HepG2 (cell line): ENCODE measurements at regions not wholly inside any gene's neighbourhood (a gene's known extent, or its start where the extent isn't known, plus 50 kb on each side); places are given as distances from the start of the nearest gene placed in this dataset.

ENCODE experiments used
- ATAC-seq: fragments of 200-7000 bp; cut with Tn5 transposase; 3 replicates; pipeline ENCODE4 v1.9.1; 2020; ENCODE audit warnings: mild to moderate bottlenecking, moderate library complexity
- BruUV-seq: library from RNA; stranded (reverse); fragments of 400-500 nt; replicated peaks from 2 replicates; lab custom pipeline; 2021; lab: Mats Ljungman, UMichigan
- CTCF ChIA-PET: fragments of 300-600 bp; formaldehyde crosslinking; extraction: SDS; loops from one replicate; lab custom pipeline; 2021; ENCODE audit warnings: low total read pairs, inconsistent platforms, low intra/inter-chr PET ratio; lab: Yijun Ruan, JAX
- POLR2A ChIA-PET: fragments of 350-600 bp; sonication (Branson Sonifier 250); formaldehyde crosslinking; loops from one replicate; lab custom pipeline; 2020; ENCODE audit warnings: antibody characterized with exemption, inconsistent platforms; lab: Yijun Ruan, JAX
- DNase-seq: peaks from one replicate; pipeline ENCODE4 v3.0.0-alpha.2; 2015; ENCODE audit warnings: low spot score
- FAIRE-seq: peaks from 3 replicates; lab custom pipeline; 2011; peaks lifted over from hg19 to GRCh38; lab: Jason Lieb, UNC
- H2AFZ ChIP-seq: one replicate; pipeline ENCODE4 v1.6.1; 2011; ENCODE audit warnings: low read length, inconsistent platforms
- H3K27ac ChIP-seq: fragments of 300-600 bp; 3 replicates; pipeline ENCODE4 v1.8.0; 2011; ENCODE audit warnings: mixed run types, mild to moderate bottlenecking, mixed read lengths, low read length, inconsistent platforms; ENCODE audit not compliant: insufficient read depth; ENCODE audit errors: extremely low read length
- H3K27me3 ChIP-seq, 2 experiments: fragments of 200-600 bp in 1 of 2; 2 replicates in 1 of 2; 3 replicates in 1 of 2; pipeline versions ENCODE4 v1.6.0 to v1.8.0; 2011; ENCODE audit warnings: low read length in 2 of 2, mild to moderate bottlenecking in 2 of 2, moderate library complexity in 2 of 2, inconsistent platforms in 1 of 2; ENCODE audit not compliant: insufficient read depth in 2 of 2, control insufficient read depth in 1 of 2
- H3K36me3 ChIP-seq, 2 experiments: fragments of 200-600 bp in 1 of 2; replicated peaks in 1 of 2; 2 replicates in 1 of 2; 3 replicates in 1 of 2; pipeline versions ENCODE4 v1.5.1 to v1.8.0; 2011; ENCODE audit warnings: low read length in 2 of 2, inconsistent platforms in 1 of 2; ENCODE audit not compliant: insufficient read depth in 2 of 2, control insufficient read depth in 1 of 2
- H3K4me1 ChIP-seq: 2 replicates; pipeline ENCODE4 v1.5.1; 2012; ENCODE audit warnings: low read length, inconsistent platforms; ENCODE audit not compliant: insufficient read depth
- H3K4me2 ChIP-seq: 2 replicates; pipeline ENCODE4 v1.6.0; 2011; ENCODE audit warnings: low read depth, low read length, inconsistent platforms
- H3K4me3 ChIP-seq, 3 experiments: fragments of 200-600 bp in 1 of 3; sonication (generic), shearing (Covaris generic) in 1 of 3; replicated peaks in 1 of 3; 2 replicates each; pipeline ENCODE4 v1.5.1; 2011 to 2016; ENCODE audit warnings: low read length in 3 of 3, inconsistent platforms in 2 of 3, low read depth in 2 of 3, mild to moderate bottlenecking in 2 of 3, control low read depth in 1 of 3, mixed read lengths in 1 of 3; ENCODE audit not compliant: insufficient read depth in 1 of 3
- H3K79me2 ChIP-seq: one replicate; pipeline ENCODE4 v1.6.1; 2011; ENCODE audit warnings: low read length, inconsistent platforms; ENCODE audit not compliant: insufficient read depth
- H3K9ac ChIP-seq: 2 replicates; pipeline ENCODE4 v1.6.0; 2011; ENCODE audit warnings: mild to moderate bottlenecking, low read depth, low read length, inconsistent platforms; ENCODE audit not compliant: insufficient read depth
- H3K9me3 ChIP-seq: 2 replicates; pipeline ENCODE4 v1.5.1; 2012; ENCODE audit warnings: mild to moderate bottlenecking, low read length
- H4K20me1 ChIP-seq: 2 replicates; pipeline ENCODE4 v1.6.0; 2011; ENCODE audit warnings: inconsistent platforms, mild to moderate bottlenecking, low read length, moderate library complexity; ENCODE audit not compliant: insufficient read depth
- FOSL2 ChIP-seq: sonication (generic); formaldehyde crosslinking; IDR thresholded peaks from 2 replicates; pipeline ENCODE4 v1.4.0; 2020; ENCODE audit warnings: missing genetic modification reagents
- GFI1 ChIP-seq: sonication (generic); formaldehyde crosslinking; IDR thresholded peaks from 2 replicates; pipeline ENCODE4 v1.5.0; 2020; ENCODE audit warnings: missing genetic modification reagents, mild to moderate bottlenecking, borderline replicate concordance
- KDM3A ChIP-seq: IDR thresholded peaks from 2 replicates; pipeline ENCODE4 v1.6.1; 2018; ENCODE audit warnings: low read depth, missing compliant biosample characterization
- MAFG ChIP-seq: sonication (generic); formaldehyde crosslinking; IDR thresholded peaks from 2 replicates; pipeline ENCODE4 v1.5.1; 2020; ENCODE audit warnings: mild to moderate bottlenecking, missing genetic modification reagents
- MIER3 ChIP-seq: IDR thresholded peaks from 2 replicates; pipeline ENCODE4 v1.6.1; 2016; ENCODE audit warnings: missing compliant biosample characterization, borderline replicate concordance
- NFKB2 ChIP-seq: sonication (generic); formaldehyde crosslinking; IDR thresholded peaks from 2 replicates; pipeline ENCODE4 v1.4.0; 2020; ENCODE audit warnings: missing genetic modification reagents, borderline replicate concordance
- PRMT3 ChIP-seq: sonication (generic); formaldehyde crosslinking; IDR thresholded peaks from 2 replicates; pipeline ENCODE4 v1.8.1; 2022; ENCODE audit warnings: low read depth, mild to moderate bottlenecking, moderate library complexity, missing genetic modification reagents, borderline replicate concordance
- RARG ChIP-seq: sonication (generic); formaldehyde crosslinking; IDR thresholded peaks from 2 replicates; pipeline ENCODE4 v1.4.0; 2020; ENCODE audit warnings: low read depth, mild to moderate bottlenecking, missing genetic modification reagents
- SAP130 ChIP-seq: IDR thresholded peaks from 2 replicates; pipeline ENCODE4 v1.6.1; 2016; ENCODE audit warnings: low read depth
- ZBTB3 ChIP-seq: sonication (generic); formaldehyde crosslinking; IDR thresholded peaks from 2 replicates; pipeline ENCODE4 v1.4.0; 2020; ENCODE audit warnings: low read depth, mild to moderate bottlenecking, moderate library complexity, missing genetic modification reagents, borderline replicate concordance
- ZNF367 ChIP-seq: sonication (generic); formaldehyde crosslinking; IDR thresholded peaks from 2 replicates; pipeline ENCODE4 v1.4.0; 2020; ENCODE audit warnings: missing genetic modification reagents, borderline replicate concordance
- ZNF619 ChIP-seq: sonication (generic); formaldehyde crosslinking; IDR thresholded peaks from 2 replicates; pipeline ENCODE4 v1.4.0; 2020; ENCODE audit warnings: mild to moderate bottlenecking, missing genetic modification reagents
- ZNF792 ChIP-seq: IDR thresholded peaks from 2 replicates; pipeline ENCODE4 v1.6.1; 2016
- ZSCAN31 ChIP-seq: sonication (generic); formaldehyde crosslinking; IDR thresholded peaks from 2 replicates; pipeline ENCODE4 v1.5.0; 2020; ENCODE audit warnings: low read depth, mild to moderate bottlenecking, missing genetic modification reagents
- ZZZ3 ChIP-seq: sonication (generic); formaldehyde crosslinking; IDR thresholded peaks from 2 replicates; pipeline ENCODE4 v1.4.0; 2020; ENCODE audit warnings: missing genetic modification reagents, mild to moderate bottlenecking, borderline replicate concordance
- WGBS: methylation state at CpG from one replicate; pipeline ENCODE4 v1.1.6; 2017; ENCODE audit warnings: low lambda C conversion rate; 5-methylcytosine and 5-hydroxymethylcytosine counted together
- in situ Hi-C: cut with HindIII; loops from 2 replicates; pipeline ENCODE4 v1.10.0; 2017; ENCODE audit warnings: low pct_unique_long_range_greater_than_20kb; ENCODE audit not compliant: extremely low pct_ligation_motif_present
- intact Hi-C: fragments of 100-400 bp; cut with micrococcal nuclease; formaldehyde crosslinking; loops from one replicate; pipeline ENCODE4 v1.10.0; 2022; ENCODE audit not compliant: unreplicated experiment
- TF ChIP-seq, protein P1 (sequence below): sonication (generic); formaldehyde crosslinking; IDR thresholded peaks from 2 replicates; pipeline ENCODE4 v1.8.0; 2022; ENCODE audit warnings: mild to moderate bottlenecking, missing genetic modification reagents, moderate library complexity
- TF ChIP-seq, protein P2 (sequence below): sonication (generic); formaldehyde crosslinking; conservative IDR thresholded peaks from 2 replicates; pipeline ENCODE4 v1.4.0; 2020; ENCODE audit warnings: missing genetic modification reagents
- TF ChIP-seq, protein P3 (sequence below): sonication (generic); formaldehyde crosslinking; IDR thresholded peaks from 2 replicates; pipeline ENCODE4 v1.4.0; 2020; ENCODE audit warnings: missing genetic modification reagents

- 51% methylated on average over 8 of the region's 8 CpGs for WGBS
- H3K9ac ChIP-seq, result no peak overlapping the region
- intact Hi-C loops (no loop called here), in situ Hi-C loops (no loop called here)
- H2AFZ ChIP-seq, result no peak overlapping the region
- no peak for TF ChIP-seq NFKB2 (CRISPR knock-in tag)
- no peak for TF ChIP-seq ZNF619 (CRISPR knock-in tag)
- TF ChIP-seq GFI1, result no peak
- TF ChIP-seq, protein P1, sequence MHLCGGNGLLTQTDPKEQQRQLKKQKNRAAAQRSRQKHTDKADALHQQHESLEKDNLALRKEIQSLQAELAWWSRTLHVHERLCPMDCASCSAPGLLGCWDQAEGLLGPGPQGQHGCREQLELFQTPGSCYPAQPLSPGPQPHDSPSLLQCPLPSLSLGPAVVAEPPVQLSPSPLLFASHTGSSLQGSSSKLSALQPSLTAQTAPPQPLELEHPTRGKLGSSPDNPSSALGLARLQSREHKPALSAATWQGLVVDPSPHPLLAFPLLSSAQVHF, result no peak
- TF ChIP-seq RARG, result no peak
- TF ChIP-seq ZZZ3, result no peak
- TF ChIP-seq, protein P2, sequence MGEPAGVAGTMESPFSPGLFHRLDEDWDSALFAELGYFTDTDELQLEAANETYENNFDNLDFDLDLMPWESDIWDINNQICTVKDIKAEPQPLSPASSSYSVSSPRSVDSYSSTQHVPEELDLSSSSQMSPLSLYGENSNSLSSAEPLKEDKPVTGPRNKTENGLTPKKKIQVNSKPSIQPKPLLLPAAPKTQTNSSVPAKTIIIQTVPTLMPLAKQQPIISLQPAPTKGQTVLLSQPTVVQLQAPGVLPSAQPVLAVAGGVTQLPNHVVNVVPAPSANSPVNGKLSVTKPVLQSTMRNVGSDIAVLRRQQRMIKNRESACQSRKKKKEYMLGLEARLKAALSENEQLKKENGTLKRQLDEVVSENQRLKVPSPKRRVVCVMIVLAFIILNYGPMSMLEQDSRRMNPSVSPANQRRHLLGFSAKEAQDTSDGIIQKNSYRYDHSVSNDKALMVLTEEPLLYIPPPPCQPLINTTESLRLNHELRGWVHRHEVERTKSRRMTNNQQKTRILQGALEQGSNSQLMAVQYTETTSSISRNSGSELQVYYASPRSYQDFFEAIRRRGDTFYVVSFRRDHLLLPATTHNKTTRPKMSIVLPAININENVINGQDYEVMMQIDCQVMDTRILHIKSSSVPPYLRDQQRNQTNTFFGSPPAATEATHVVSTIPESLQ, result no peak
- no peak for TF ChIP-seq ZNF367 (CRISPR knock-in tag)
- TF ChIP-seq MIER3 (CRISPR knock-in tag), result no peak
- no peak for TF ChIP-seq ZBTB3
- TF ChIP-seq KDM3A (CRISPR knock-in tag), result no peak
- TF ChIP-seq PRMT3 (CRISPR knock-in tag), result no peak
- no peak for TF ChIP-seq ZSCAN31 (CRISPR knock-in tag)
- no peak for TF ChIP-seq MAFG (CRISPR knock-in tag)
- TF ChIP-seq ZNF792 (CRISPR knock-in tag), result no peak
- TF ChIP-seq, protein P3, sequence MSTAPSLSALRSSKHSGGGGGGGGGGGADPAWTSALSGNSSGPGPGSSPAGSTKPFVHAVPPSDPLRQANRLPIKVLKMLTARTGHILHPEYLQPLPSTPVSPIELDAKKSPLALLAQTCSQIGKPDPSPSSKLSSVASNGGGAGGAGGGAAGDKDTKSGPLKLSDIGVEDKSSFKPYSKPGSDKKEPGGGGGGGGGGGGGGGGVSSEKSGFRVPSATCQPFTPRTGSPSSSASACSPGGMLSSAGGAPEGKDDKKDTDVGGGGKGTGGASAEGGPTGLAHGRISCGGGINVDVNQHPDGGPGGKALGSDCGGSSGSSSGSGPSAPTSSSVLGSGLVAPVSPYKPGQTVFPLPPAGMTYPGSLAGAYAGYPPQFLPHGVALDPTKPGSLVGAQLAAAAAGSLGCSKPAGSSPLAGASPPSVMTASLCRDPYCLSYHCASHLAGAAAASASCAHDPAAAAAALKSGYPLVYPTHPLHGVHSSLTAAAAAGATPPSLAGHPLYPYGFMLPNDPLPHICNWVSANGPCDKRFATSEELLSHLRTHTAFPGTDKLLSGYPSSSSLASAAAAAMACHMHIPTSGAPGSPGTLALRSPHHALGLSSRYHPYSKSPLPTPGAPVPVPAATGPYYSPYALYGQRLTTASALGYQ, result no peak
- no peak for TF ChIP-seq FOSL2 (CRISPR knock-in tag)
- TF ChIP-seq SAP130, result no peak
- H4K20me1 ChIP-seq, result no peaks in the 10 kb centered on the region
- POLR2A ChIA-PET, result no interaction called here
- no peak overlapping the region for H3K4me2 ChIP-seq
- H3K79me2 ChIP-seq, result no peaks in the 10 kb centered on the region
- ATAC-seq, result no peak
- no peak overlapping the region for H3K4me3 ChIP-seq
- no peaks in the 10 kb centered on the region for H3K36me3 ChIP-seq
- CTCF ChIA-PET, result no interaction called here
- no peak overlapping the region for H3K27ac ChIP-seq
- BruUV-seq, result no TSS peak
- peaks cover 29% of the 10 kb centered on the region for H3K4me1 ChIP-seq
- H3K9me3 ChIP-seq, result no peaks in the 10 kb centered on the region
- H3K27me3 ChIP-seq, result 0 out of 5 replicates have a peak, but pooled peaks cover 0 to 4% of the 10 kb centered on the region in 2 experiments
- no peak for FAIRE-seq
- DNase-seq, result no peak
Measured at GRCh38 chr1:244212797-244213475, 161.9 kb downstream of the ZBTB18 start.
